ENCODE measurements at regions not wholly inside any gene's neighbourhood (a gene's known extent, or its start where the extent isn't known, plus 50 kb on each side); places are given as distances from the start of the nearest gene placed in this dataset.

- no peak for TF ChIP-seq CTCF (IDR thresholded peaks at IDR 0.05)
- no peak for TF ChIP-seq EZH2 (IDR thresholded peaks at IDR 0.05)
Measured at GRCh38 chr5:27700526-27700925, 662.1 kb upstream of the CDH9 start.
